HCT116 (cell line): ENCODE measurements at regions not wholly inside any gene's neighbourhood (a gene's known extent, or its start where the extent isn't known, plus 50 kb on each side); places are given as distances from the start of the nearest gene placed in this dataset.
A peak's percentile ranks its signal among the peaks of the same experiment; 100 is the strongest.

Source experiments
- ATAC-seq: fragments of 200-7000 bp; cut with Tn5 transposase; 2 replicates; pipeline ENCODE4 v1.9.1; 2020; ENCODE audit warnings: mild to moderate bottlenecking, moderate library complexity
- BruUV-seq: library from RNA; stranded (reverse); fragments of 400-500 nt; replicated peaks from 2 replicates; lab custom pipeline; 2021; lab: Mats Ljungman, UMichigan
- CTCF ChIA-PET: fragments of 300-600 bp; sonication (Branson Sonifier 250); formaldehyde crosslinking; loops from one replicate; lab custom pipeline; 2021; ENCODE audit warnings: antibody characterized with exemption; lab: Charles Lee
- POLR2A ChIA-PET: fragments of 300-600, 350-600 bp; sonication (Branson Sonifier 250); formaldehyde crosslinking; loops from one replicate; lab custom pipeline; 2021; ENCODE audit warnings: antibody characterized with exemption; lab: Charles Lee
- RAD21 ChIA-PET, 2 experiments: fragments of 300-600 bp; sonication (Branson Sonifier 250); formaldehyde crosslinking; loops; one replicate each; lab custom pipeline; 2023; ENCODE audit warnings: low total read pairs in 2 of 2; ENCODE audit not compliant: uncharacterized antibody in 2 of 2, unreplicated experiment in 2 of 2, low non-redundant PET in 1 of 2; lab: Charles Lee
- DNase-seq: peaks from one replicate; pipeline ENCODE4 v3.0.0-alpha.2; 2010; ENCODE audit warnings: low read depth, low spot score
- H2AFZ ChIP-seq: fragments of 200-600 bp; shearing (Covaris generic), sonication (generic); 2 replicates; pipeline ENCODE4 v1.6.1; 2017; ENCODE audit warnings: low read depth, mixed run types, mixed read lengths, antibody characterized with exemption, low read length; ENCODE audit not compliant: poor library complexity, severe bottlenecking
- H3K27ac ChIP-seq: 2 replicates; pipeline ENCODE4 v1.5.1; 2012; ENCODE audit warnings: low read depth, low read length
- H3K27me3 ChIP-seq: fragments of 200-600 bp; sonication (generic); 2 replicates; pipeline ENCODE4 v1.6.1; 2016; ENCODE audit warnings: mixed run types, low read length, mixed read lengths; ENCODE audit not compliant: insufficient read depth
- H3K36me3 ChIP-seq, 2 experiments: fragments of 200-500 bp in 1 of 2; fragments of 200-600 bp in 1 of 2; sonication (Bioruptor generic) in 1 of 2; sonication (generic) in 1 of 2; 2 replicates each; pipeline versions ENCODE4 v1.5.1 to v1.6.1; 2014 to 2016; ENCODE audit warnings: low read length in 2 of 2, inconsistent platforms in 1 of 2, mixed read lengths in 1 of 2, mixed run types in 1 of 2; ENCODE audit not compliant: insufficient read depth in 2 of 2, control insufficient read depth in 1 of 2
- H3K4me1 ChIP-seq, 2 experiments: fragments of 200-600 bp in 1 of 2; sonication (generic) in 1 of 2; 2 replicates each; pipeline versions ENCODE4 v1.5.1 to v1.6.1; 2012 to 2017; ENCODE audit warnings: low read length in 2 of 2, inconsistent platforms in 1 of 2, mild to moderate bottlenecking in 1 of 2, mixed read lengths in 1 of 2, mixed run types in 1 of 2, moderate library complexity in 1 of 2; ENCODE audit not compliant: insufficient read depth in 2 of 2, control insufficient read depth in 1 of 2
- H3K4me2 ChIP-seq: fragments of 200-600 bp; sonication (generic); 2 replicates; pipeline ENCODE4 v1.6.1; 2017; ENCODE audit warnings: mixed run types, low read length, mixed read lengths
- H3K4me3 ChIP-seq, 2 experiments: fragments of 200-600 bp in 1 of 2; sonication (generic) in 1 of 2; replicated peaks in 1 of 2; 2 replicates each; pipeline ENCODE4 v1.5.1; 2011 to 2016; ENCODE audit warnings: low read length in 2 of 2, control low read depth in 1 of 2, low read depth in 1 of 2, mild to moderate bottlenecking in 1 of 2, mixed read lengths in 1 of 2, mixed run types in 1 of 2
- H3K79me2 ChIP-seq: fragments of 200-600 bp; sonication (generic); 2 replicates; pipeline ENCODE4 v1.6.1; 2017; ENCODE audit warnings: mild to moderate bottlenecking, mixed run types, low read length, moderate library complexity, mixed read lengths; ENCODE audit not compliant: insufficient read depth
- H3K9ac ChIP-seq: fragments of 200-600 bp; sonication (generic); 2 replicates; pipeline ENCODE4 v1.6.1; 2016; ENCODE audit warnings: low read length, mixed read lengths
- H3K9me2 ChIP-seq: fragments of 200-600 bp; sonication (generic), shearing (Covaris generic); 2 replicates; pipeline ENCODE4 v1.6.1; 2017; ENCODE audit warnings: mixed run types, mild to moderate bottlenecking, moderate library complexity; ENCODE audit not compliant: insufficient read depth
- H3K9me3 ChIP-seq, 2 experiments: fragments of 200-500 bp in 1 of 2; fragments of 200-600 bp in 1 of 2; sonication (Bioruptor generic) in 1 of 2; sonication (generic) in 1 of 2; 2 replicates each; pipeline ENCODE4 v1.6.1; 2014 to 2017; ENCODE audit warnings: low read length in 2 of 2, mixed read lengths in 2 of 2, inconsistent platforms in 1 of 2, low read depth in 1 of 2, mild to moderate bottlenecking in 1 of 2, mixed run types in 1 of 2, moderate library complexity in 1 of 2; ENCODE audit not compliant: control insufficient read depth in 1 of 2, insufficient read depth in 1 of 2
- H4K20me1 ChIP-seq: fragments of 200-600 bp; sonication (generic), shearing (Covaris generic); 2 replicates; pipeline ENCODE4 v1.6.1; 2017; ENCODE audit warnings: mixed run types, mild to moderate bottlenecking, moderate library complexity; ENCODE audit not compliant: insufficient read depth
- ATF3 ChIP-seq: IDR thresholded peaks from 2 replicates; pipeline ENCODE4 v1.6.1; 2012
- EGR1 ChIP-seq: IDR thresholded peaks from 2 replicates; pipeline ENCODE4 v1.6.1; 2012; ENCODE audit warnings: low read depth
- EZH2phosphoT487 ChIP-seq: fragments of 200-600 bp; IDR thresholded peaks from 2 replicates; pipeline ENCODE4 v1.6.1; 2018; ENCODE audit warnings: antibody characterized with exemption, borderline replicate concordance
- FOSL1 ChIP-seq: IDR thresholded peaks from 2 replicates; pipeline ENCODE4 v1.6.1; 2012; ENCODE audit warnings: low read depth
- MAX ChIP-seq: IDR thresholded peaks from 2 replicates; pipeline ENCODE4 v1.6.1; 2012
- POLR2AphosphoS5 ChIP-seq: IDR thresholded peaks from 2 replicates; pipeline ENCODE4 v1.6.1; 2011; ENCODE audit warnings: mild to moderate bottlenecking, low read depth, low read length, moderate library complexity
- SP1 ChIP-seq: IDR thresholded peaks from 2 replicates; pipeline ENCODE4 v1.6.1; 2012; ENCODE audit warnings: low read depth
- YY1 ChIP-seq: IDR thresholded peaks from 2 replicates; pipeline ENCODE4 v1.6.1; 2011; ENCODE audit warnings: low read length, low read depth, moderate library complexity, mild to moderate bottlenecking; ENCODE audit not compliant: insufficient replicate concordance; ENCODE audit errors: extremely low read depth
- ZFX ChIP-seq: fragments of 450-650 bp; IDR thresholded peaks from 2 replicates; pipeline ENCODE4 v1.6.1; 2017
- intact Hi-C: fragments of 100-400 bp; cut with micrococcal nuclease; formaldehyde crosslinking; loops from 2 replicates; pipeline ENCODE4 v1.10.0; 2022
- TF ChIP-seq, protein P1 (sequence below): IDR thresholded peaks from 2 replicates; pipeline ENCODE4 v1.6.1; 2011; ENCODE audit warnings: mild to moderate bottlenecking, low read length, moderate library complexity; ENCODE audit not compliant: insufficient replicate concordance; ENCODE audit errors: extremely low read depth
- TF ChIP-seq, protein P2 (sequence below), 3 experiments: fragments of 200-600 bp in 1 of 3; sonication (generic) in 1 of 3; IDR thresholded peaks in 2 of 3; conservative IDR thresholded peaks in 1 of 3; 2 replicates each; pipeline ENCODE4 v1.5.1; 2012 to 2017; ENCODE audit warnings: low read depth in 2 of 3, low read length in 2 of 3, antibody characterized with exemption in 1 of 3, borderline replicate concordance in 1 of 3, control low read depth in 1 of 3, mild to moderate bottlenecking in 1 of 3, mixed read lengths in 1 of 3, mixed run types in 1 of 3, moderate library complexity in 1 of 3; ENCODE audit not compliant: insufficient read depth in 1 of 3

GRCh38 chr10:31599626-31600504, 280.8 kb downstream of the ZEB1 start:
- ChIA-PET RAD21 (no interaction called here), CTCF (no interaction called here), POLR2A (no interaction called here)
- no peaks in the 10 kb centered on the region for H3K36me3 ChIP-seq
- ATAC-seq (no peak), DNase-seq (no peak)
- no peaks in the 10 kb centered on the region for H3K9me3 ChIP-seq
- H3K4me2 ChIP-seq = peak overlapping the region; percentile 21; the same call in 1 of the 2 replicates
- no TSS peak for BruUV-seq
- H3K27me3 ChIP-seq = no peaks in the 10 kb centered on the region
- no peak overlapping the region for H2AFZ ChIP-seq
- no peaks in the 10 kb centered on the region for H4K20me1 ChIP-seq
- H3K9me2 ChIP-seq = no peaks in the 10 kb centered on the region
- H3K79me2 ChIP-seq = no peaks in the 10 kb centered on the region
- H3K27ac ChIP-seq = no peak overlapping the region
- peaks cover 9 to 32% of the 10 kb centered on the region in 2 experiments for H3K4me1 ChIP-seq
- TF ChIP-seq POLR2AphosphoS5 = no peak
- TF ChIP-seq SP1 = no peak
- no peak for TF ChIP-seq YY1
- no peak for TF ChIP-seq ZFX
- TF ChIP-seq ATF3 = no peak
- H3K9ac ChIP-seq = no peak overlapping the region
- H3K4me3 ChIP-seq = no peak overlapping the region
- intact Hi-C loops = loop anchor here (10.0 kb wide), 1 partner anchor 275 kb away; no protein-coding TSS in a partner anchor

DNA sequence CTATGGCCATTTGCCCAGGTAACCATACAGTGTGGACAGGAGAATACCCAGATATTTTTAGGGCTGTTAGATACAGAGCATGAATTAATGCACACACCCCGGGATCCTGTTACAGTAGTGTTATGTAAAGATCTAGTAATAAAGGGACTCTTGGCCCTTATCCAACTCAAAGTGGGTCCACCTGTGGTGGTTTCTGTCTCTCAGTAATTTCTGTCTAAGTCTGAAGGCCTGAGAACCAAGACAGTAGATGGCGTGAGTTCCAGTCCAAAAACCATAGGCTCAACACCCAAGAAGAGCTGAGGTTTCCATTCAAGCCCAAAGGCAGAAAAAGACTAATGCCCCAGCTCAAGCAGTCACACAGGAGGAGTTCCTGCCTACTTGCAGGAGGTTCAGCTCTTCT, 277.7 kb downstream of the ZEB1 start:
- ATAC-seq (no peak), DNase-seq (no peak)
- TF ChIP-seq FOSL1 (no peak), EZH2phosphoT487 (no peak), MAX (no peak), ZFX (no peak), EGR1 (no peak)
- TF ChIP-seq, protein P1, sequence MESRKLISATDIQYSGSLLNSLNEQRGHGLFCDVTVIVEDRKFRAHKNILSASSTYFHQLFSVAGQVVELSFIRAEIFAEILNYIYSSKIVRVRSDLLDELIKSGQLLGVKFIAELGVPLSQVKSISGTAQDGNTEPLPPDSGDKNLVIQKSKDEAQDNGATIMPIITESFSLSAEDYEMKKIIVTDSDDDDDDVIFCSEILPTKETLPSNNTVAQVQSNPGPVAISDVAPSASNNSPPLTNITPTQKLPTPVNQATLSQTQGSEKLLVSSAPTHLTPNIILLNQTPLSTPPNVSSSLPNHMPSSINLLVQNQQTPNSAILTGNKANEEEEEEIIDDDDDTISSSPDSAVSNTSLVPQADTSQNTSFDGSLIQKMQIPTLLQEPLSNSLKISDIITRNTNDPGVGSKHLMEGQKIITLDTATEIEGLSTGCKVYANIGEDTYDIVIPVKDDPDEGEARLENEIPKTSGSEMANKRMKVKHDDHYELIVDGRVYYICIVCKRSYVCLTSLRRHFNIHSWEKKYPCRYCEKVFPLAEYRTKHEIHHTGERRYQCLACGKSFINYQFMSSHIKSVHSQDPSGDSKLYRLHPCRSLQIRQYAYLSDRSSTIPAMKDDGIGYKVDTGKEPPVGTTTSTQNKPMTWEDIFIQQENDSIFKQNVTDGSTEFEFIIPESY = no peak
- TF ChIP-seq, protein P2, sequence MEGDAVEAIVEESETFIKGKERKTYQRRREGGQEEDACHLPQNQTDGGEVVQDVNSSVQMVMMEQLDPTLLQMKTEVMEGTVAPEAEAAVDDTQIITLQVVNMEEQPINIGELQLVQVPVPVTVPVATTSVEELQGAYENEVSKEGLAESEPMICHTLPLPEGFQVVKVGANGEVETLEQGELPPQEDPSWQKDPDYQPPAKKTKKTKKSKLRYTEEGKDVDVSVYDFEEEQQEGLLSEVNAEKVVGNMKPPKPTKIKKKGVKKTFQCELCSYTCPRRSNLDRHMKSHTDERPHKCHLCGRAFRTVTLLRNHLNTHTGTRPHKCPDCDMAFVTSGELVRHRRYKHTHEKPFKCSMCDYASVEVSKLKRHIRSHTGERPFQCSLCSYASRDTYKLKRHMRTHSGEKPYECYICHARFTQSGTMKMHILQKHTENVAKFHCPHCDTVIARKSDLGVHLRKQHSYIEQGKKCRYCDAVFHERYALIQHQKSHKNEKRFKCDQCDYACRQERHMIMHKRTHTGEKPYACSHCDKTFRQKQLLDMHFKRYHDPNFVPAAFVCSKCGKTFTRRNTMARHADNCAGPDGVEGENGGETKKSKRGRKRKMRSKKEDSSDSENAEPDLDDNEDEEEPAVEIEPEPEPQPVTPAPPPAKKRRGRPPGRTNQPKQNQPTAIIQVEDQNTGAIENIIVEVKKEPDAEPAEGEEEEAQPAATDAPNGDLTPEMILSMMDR (IDR thresholded peaks at IDR 0.05 in 2 of 3, conservative IDR thresholded peaks at IDR 0.05 in 1 of 3; ENCODE audit: borderline replicate concordance in 1 of 3, insufficient read depth in 1 of 3, low read depth in 2 of 3, low read length in 2 of 3) = no peak
- ChIA-PET CTCF (no interaction called here), RAD21 (no interaction called here), POLR2A (no interaction called here)
- Histone ChIP-seq H3K27me3 (no peaks in the 10 kb centered on the region), H4K20me1 (no peaks in the 10 kb centered on the region), H3K9ac (no peak overlapping the region), H3K4me2 (no peak overlapping the region), H3K4me1 (peaks cover 0 to 14% of the 10 kb centered on the region in 2 experiments; a peak in 2 of 4 replicates), H3K27ac (no peak overlapping the region), H3K36me3 (no peaks in the 10 kb centered on the region), H3K9me2 (no peaks in the 10 kb centered on the region), H3K9me3 (no peaks in the 10 kb centered on the region), H3K4me3 (no peak overlapping the region), H3K79me2 (no peaks in the 10 kb centered on the region), H2AFZ (no peak overlapping the region)
- intact Hi-C loops = no loop called here
- no TSS peak for BruUV-seq
